ENCODE measurements at regions not wholly inside any gene's neighbourhood (a gene's known extent, or its start where the extent isn't known, plus 50 kb on each side); places are given as distances from the start of the nearest gene placed in this dataset.
"Not testable (repeated sequence)": the region's sequence is repeated elsewhere in the genome, so short reads cannot be mapped to it uniquely, and the experiment has no call there.

- not testable (repeated sequence) for TF ChIP-seq CTCF (IDR thresholded peaks at IDR 0.05; ENCODE audit: insufficient read depth, low read length); POLR2AphosphoS5 (IDR thresholded peaks at IDR 0.05; ENCODE audit: low read depth); REST (IDR thresholded peaks at IDR 0.05; ENCODE audit: insufficient replicate concordance, low read depth)
These were observed 126.1 kb downstream of the PHETA1 start for GRCh38 chr12:111242817-111243216.

Measured in HL-60 (cell line).